ENCODE measurements at regions not wholly inside any gene's neighbourhood (a gene's known extent, or its start where the extent isn't known, plus 50 kb on each side); places are given as distances from the start of the nearest gene placed in this dataset.

GRCh38 chr17:72594248-72594647 is 473.4 kb downstream of the SOX9 start:
- Histone ChIP-seq H3K9me3 (ENCODE audit: control insufficient read depth, low read length) (no peaks in the 10 kb centered on the region), H3K4me3 (ENCODE audit: low read length) (no peak overlapping the region), H3K27me3 (ENCODE audit: control insufficient read depth, insufficient read depth, low read length, poor library complexity, severe bottlenecking) (peaks cover 36% of the 10 kb centered on the region), H3K4me1 (ENCODE audit: control insufficient read depth, insufficient read depth, low read length) (peaks cover 3% of the 10 kb centered on the region), H3K36me3 (ENCODE audit: control insufficient read depth, insufficient read depth, low read length) (no peaks in the 10 kb centered on the region), H3K9ac (ENCODE audit: extremely low read depth, low read length, poor library complexity, severe bottlenecking) (no peak overlapping the region), H3K27ac (ENCODE audit: low read depth, low read length) (no peak overlapping the region)
- Mint-ChIP-seq H3K27me3 (ENCODE audit: insufficient read depth) (peaks cover 40% of the 10 kb centered on the region), H3K4me1 (peaks cover 5% of the 10 kb centered on the region), H3K9me3 (no peaks in the 10 kb centered on the region), H3K4me3 (no peak overlapping the region), H3K36me3 (ENCODE audit: low read depth) (no peaks in the 10 kb centered on the region), H3K27ac (no peak overlapping the region)
- TF ChIP-seq CTCF (conservative IDR thresholded peaks at IDR 0.05), result peak; percentile 59
- DNase-seq, result peak; percentile 69
- 75 to 90% methylated on average over 6 to 9 of the region's 9 CpGs for WGBS, 2 experiments (ENCODE audit: insufficient coverage in 1 of 2, insufficient read length in 1 of 2)

Data from endodermal cell (in vitro differentiated cells).